ENCODE measurements at regions not wholly inside any gene's neighbourhood (a gene's known extent, or its start where the extent isn't known, plus 50 kb on each side); places are given as distances from the start of the nearest gene placed in this dataset.

DNA sequence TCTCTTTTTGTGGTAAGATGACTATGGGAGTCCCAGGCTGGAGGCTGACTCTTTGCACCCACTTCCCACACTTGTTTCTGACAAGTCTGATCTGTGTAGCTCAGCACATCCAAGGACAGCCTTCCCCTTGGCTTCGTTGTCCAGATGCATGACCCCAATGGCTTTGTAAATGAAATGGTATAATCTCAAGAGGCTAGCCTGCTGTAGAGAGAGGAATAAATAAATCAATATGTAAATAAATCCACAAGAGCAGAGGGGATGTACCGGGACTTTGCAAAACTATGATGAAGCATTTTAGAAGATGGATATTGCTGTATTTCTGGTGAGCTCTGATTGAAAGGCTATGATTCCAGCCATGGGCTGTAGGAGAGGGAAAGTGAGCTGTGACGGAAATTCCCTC, 79.9 kb upstream of the NEO1 start:
- Mint-ChIP-seq H3K4me3 (ENCODE audit: unreplicated experiment) (no peak overlapping the region), H3K27me3 (ENCODE audit: low read depth, unreplicated experiment) (peaks cover 19% of the 10 kb centered on the region), H3K4me1 (ENCODE audit: low read depth, unreplicated experiment) (peaks cover 13% of the 10 kb centered on the region), H3K36me3 (ENCODE audit: low read depth, unreplicated experiment) (no peaks in the 10 kb centered on the region), H3K27ac (ENCODE audit: unreplicated experiment) (no peak overlapping the region), H3K9me3 (ENCODE audit: unreplicated experiment) (no peaks in the 10 kb centered on the region)
- no peaks in the 10 kb centered on the region for H3K9me3 ChIP-seq (ENCODE audit: insufficient read depth, low read depth, low read length)
- no peaks in the 10 kb centered on the region for H4K20me1 ChIP-seq (ENCODE audit: insufficient read depth, low read length)
- H3K36me3 ChIP-seq (ENCODE audit: insufficient read depth, low read length) = no peaks in the 10 kb centered on the region
- FAIRE-seq (no peak), DNase-seq (ENCODE audit: low read depth) (no peak)
- no peak overlapping the region for H3K4me2 ChIP-seq (ENCODE audit: low read length)
- no peaks in the 10 kb centered on the region for H3K27me3 ChIP-seq (ENCODE audit: insufficient read depth, low read length)
- H2AFZ ChIP-seq (ENCODE audit: low read depth, low read length) = no peak overlapping the region
- TF ChIP-seq, protein P1, sequence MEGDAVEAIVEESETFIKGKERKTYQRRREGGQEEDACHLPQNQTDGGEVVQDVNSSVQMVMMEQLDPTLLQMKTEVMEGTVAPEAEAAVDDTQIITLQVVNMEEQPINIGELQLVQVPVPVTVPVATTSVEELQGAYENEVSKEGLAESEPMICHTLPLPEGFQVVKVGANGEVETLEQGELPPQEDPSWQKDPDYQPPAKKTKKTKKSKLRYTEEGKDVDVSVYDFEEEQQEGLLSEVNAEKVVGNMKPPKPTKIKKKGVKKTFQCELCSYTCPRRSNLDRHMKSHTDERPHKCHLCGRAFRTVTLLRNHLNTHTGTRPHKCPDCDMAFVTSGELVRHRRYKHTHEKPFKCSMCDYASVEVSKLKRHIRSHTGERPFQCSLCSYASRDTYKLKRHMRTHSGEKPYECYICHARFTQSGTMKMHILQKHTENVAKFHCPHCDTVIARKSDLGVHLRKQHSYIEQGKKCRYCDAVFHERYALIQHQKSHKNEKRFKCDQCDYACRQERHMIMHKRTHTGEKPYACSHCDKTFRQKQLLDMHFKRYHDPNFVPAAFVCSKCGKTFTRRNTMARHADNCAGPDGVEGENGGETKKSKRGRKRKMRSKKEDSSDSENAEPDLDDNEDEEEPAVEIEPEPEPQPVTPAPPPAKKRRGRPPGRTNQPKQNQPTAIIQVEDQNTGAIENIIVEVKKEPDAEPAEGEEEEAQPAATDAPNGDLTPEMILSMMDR (IDR thresholded peaks at IDR 0.05; ENCODE audit: insufficient read depth, low read depth, low read length) = no peak
- no peak for TF ChIP-seq EZH2 (IDR thresholded peaks at IDR 0.05; ENCODE audit: insufficient read depth, low read length)
- no peak overlapping the region for H3K9ac ChIP-seq (ENCODE audit: low read length)
- H3K4me1 ChIP-seq (ENCODE audit: insufficient read depth, low read length) = peaks cover 3% of the 10 kb centered on the region
- H3K27ac ChIP-seq (ENCODE audit: low read depth, low read length) = no peak overlapping the region
- H3K4me3 ChIP-seq (ENCODE audit: insufficient read depth, low read depth, low read length) = no peak overlapping the region
- H3K79me2 ChIP-seq (ENCODE audit: insufficient read depth, low read length) = no peaks in the 10 kb centered on the region

GRCh38 chr15:72971766-72972165, 80.5 kb upstream of the NEO1 start:
- no peak for DNase-seq (ENCODE audit: low read depth)
- Histone ChIP-seq H3K79me2 (ENCODE audit: insufficient read depth, low read length) (no peaks in the 10 kb centered on the region), H3K4me1 (ENCODE audit: insufficient read depth, low read length) (peaks cover 3% of the 10 kb centered on the region), H3K9me3 (ENCODE audit: insufficient read depth, low read depth, low read length) (no peaks in the 10 kb centered on the region), H3K27me3 (ENCODE audit: insufficient read depth, low read length) (no peaks in the 10 kb centered on the region), H2AFZ (ENCODE audit: low read depth, low read length) (peak overlapping the region; percentile 59), H3K4me2 (ENCODE audit: low read length) (peak overlapping the region; percentile 70), H4K20me1 (ENCODE audit: insufficient read depth, low read length) (no peaks in the 10 kb centered on the region), H3K36me3 (ENCODE audit: insufficient read depth, low read length) (no peaks in the 10 kb centered on the region), H3K4me3 (ENCODE audit: insufficient read depth, low read depth, low read length) (no peak overlapping the region), H3K9ac (ENCODE audit: low read length) (no peak overlapping the region), H3K27ac (ENCODE audit: low read depth, low read length) (no peak overlapping the region)
- no peak for FAIRE-seq
- no peaks in the 10 kb centered on the region for H3K36me3 Mint-ChIP-seq (ENCODE audit: low read depth, unreplicated experiment)
- H3K4me1 Mint-ChIP-seq (ENCODE audit: low read depth, unreplicated experiment) = peaks cover 13% of the 10 kb centered on the region
- H3K27ac Mint-ChIP-seq (ENCODE audit: unreplicated experiment) = no peak overlapping the region
- H3K9me3 Mint-ChIP-seq (ENCODE audit: unreplicated experiment) = no peaks in the 10 kb centered on the region
- peaks cover 18% of the 10 kb centered on the region for H3K27me3 Mint-ChIP-seq (ENCODE audit: low read depth, unreplicated experiment)
- H3K4me3 Mint-ChIP-seq (ENCODE audit: unreplicated experiment) = no peak overlapping the region
- TF ChIP-seq EZH2 (IDR thresholded peaks at IDR 0.05; ENCODE audit: insufficient read depth, low read length) = no peak
- TF ChIP-seq, protein P1 (IDR thresholded peaks at IDR 0.05; ENCODE audit: insufficient read depth, low read depth, low read length) = no peak

- Histone ChIP-seq H3K4me2 (ENCODE audit: low read length) (peak overlapping the region; percentile 70), H2AFZ (ENCODE audit: low read depth, low read length) (peak overlapping the region; percentile 59), H3K27me3 (ENCODE audit: insufficient read depth, low read length) (no peaks in the 10 kb centered on the region), H3K4me3 (ENCODE audit: insufficient read depth, low read depth, low read length) (no peak overlapping the region), H3K27ac (ENCODE audit: low read depth, low read length) (no peak overlapping the region), H4K20me1 (ENCODE audit: insufficient read depth, low read length) (no peaks in the 10 kb centered on the region), H3K4me1 (ENCODE audit: insufficient read depth, low read length) (peaks cover 3% of the 10 kb centered on the region), H3K79me2 (ENCODE audit: insufficient read depth, low read length) (no peaks in the 10 kb centered on the region), H3K9me3 (ENCODE audit: insufficient read depth, low read depth, low read length) (no peaks in the 10 kb centered on the region), H3K9ac (ENCODE audit: low read length) (no peak overlapping the region), H3K36me3 (ENCODE audit: insufficient read depth, low read length) (no peaks in the 10 kb centered on the region)
- H3K27ac Mint-ChIP-seq (ENCODE audit: unreplicated experiment) = no peak overlapping the region
- H3K9me3 Mint-ChIP-seq (ENCODE audit: unreplicated experiment) = no peaks in the 10 kb centered on the region
- DNase-seq (ENCODE audit: low read depth) (peak; percentile 10), FAIRE-seq (no peak)
- no peak overlapping the region for H3K4me3 Mint-ChIP-seq (ENCODE audit: unreplicated experiment)
- peaks cover 17% of the 10 kb centered on the region for H3K27me3 Mint-ChIP-seq (ENCODE audit: low read depth, unreplicated experiment)
- peaks cover 13% of the 10 kb centered on the region for H3K4me1 Mint-ChIP-seq (ENCODE audit: low read depth, unreplicated experiment)
- no peak for TF ChIP-seq EZH2 (IDR thresholded peaks at IDR 0.05; ENCODE audit: insufficient read depth, low read length)
- TF ChIP-seq, protein P1 (IDR thresholded peaks at IDR 0.05; ENCODE audit: insufficient read depth, low read depth, low read length) = no peak
- no peaks in the 10 kb centered on the region for H3K36me3 Mint-ChIP-seq (ENCODE audit: low read depth, unreplicated experiment)
Measured at GRCh38 chr15:72970933-72971760, 81.1 kb upstream of the NEO1 start.
